Glomerular visceral epithelial cell (primary cell): ENCODE measurements at regions not wholly inside any gene's neighbourhood (a gene's known extent, or its start where the extent isn't known, plus 50 kb on each side); places are given as distances from the start of the nearest gene placed in this dataset.
A peak's percentile ranks its signal among the peaks of the same experiment; 100 is the strongest.
"Not testable (repeated sequence)": the region's sequence is repeated elsewhere in the genome, so short reads cannot be mapped to it uniquely, and the experiment has no call there.

Experiments
- DNase-seq: peaks from one replicate; pipeline ENCODE4 v3.0.0-alpha.2; 2016; ENCODE audit errors: extremely low spot score

DNA sequence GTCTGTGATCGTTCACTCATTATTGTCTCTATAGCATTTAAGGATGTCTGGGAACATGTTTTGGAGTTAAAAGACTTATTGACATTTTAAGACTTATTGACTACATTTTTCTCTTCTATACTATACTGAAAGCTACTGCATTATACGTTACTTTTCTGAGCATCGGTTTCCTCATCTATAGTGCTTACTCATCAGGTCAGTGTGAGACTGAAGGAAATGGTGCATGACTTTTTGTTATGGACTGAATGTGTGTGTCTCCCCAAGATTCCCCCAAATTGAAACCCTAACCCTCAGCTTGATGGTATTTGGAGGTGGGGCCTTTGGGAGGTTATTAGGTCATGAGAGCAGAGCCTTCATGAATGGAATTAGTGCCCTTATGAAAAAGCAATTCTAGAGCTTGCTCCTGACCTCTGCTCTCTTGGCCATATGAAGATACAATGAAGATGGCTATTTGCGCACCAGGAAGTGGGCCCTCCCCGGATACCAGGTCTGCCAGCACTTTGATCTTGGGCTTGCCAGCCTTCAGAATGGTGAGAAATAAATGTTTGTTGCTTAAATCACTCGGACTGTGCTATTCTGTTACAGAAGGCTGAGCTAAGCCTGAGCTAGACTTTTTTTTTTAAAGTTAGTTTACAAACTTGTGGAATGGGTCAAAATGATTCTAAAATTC is 243.7 kb upstream of the RREB1 start:
- DNase-seq = no peak

DNA sequence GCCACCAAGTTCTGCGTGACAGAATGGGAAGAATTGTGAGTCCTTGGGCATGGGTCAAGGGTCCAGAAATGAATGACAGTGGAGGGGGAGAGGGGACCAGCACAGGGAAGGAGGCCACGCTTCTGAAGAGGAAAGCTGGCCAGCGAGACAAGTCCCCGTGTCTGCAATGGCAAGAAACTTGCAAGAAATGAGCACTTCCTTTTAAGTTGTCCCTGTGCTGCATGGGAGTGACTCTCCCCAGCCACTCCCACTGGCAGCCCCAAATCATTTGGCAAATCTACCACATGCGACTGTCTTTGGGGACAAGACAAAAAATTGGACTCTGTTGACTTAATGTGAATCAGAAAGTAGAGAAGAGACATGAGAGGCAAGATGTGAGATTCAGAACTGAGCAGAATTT is 242.2 kb upstream of the RREB1 start:
- no peak for DNase-seq

DNA sequence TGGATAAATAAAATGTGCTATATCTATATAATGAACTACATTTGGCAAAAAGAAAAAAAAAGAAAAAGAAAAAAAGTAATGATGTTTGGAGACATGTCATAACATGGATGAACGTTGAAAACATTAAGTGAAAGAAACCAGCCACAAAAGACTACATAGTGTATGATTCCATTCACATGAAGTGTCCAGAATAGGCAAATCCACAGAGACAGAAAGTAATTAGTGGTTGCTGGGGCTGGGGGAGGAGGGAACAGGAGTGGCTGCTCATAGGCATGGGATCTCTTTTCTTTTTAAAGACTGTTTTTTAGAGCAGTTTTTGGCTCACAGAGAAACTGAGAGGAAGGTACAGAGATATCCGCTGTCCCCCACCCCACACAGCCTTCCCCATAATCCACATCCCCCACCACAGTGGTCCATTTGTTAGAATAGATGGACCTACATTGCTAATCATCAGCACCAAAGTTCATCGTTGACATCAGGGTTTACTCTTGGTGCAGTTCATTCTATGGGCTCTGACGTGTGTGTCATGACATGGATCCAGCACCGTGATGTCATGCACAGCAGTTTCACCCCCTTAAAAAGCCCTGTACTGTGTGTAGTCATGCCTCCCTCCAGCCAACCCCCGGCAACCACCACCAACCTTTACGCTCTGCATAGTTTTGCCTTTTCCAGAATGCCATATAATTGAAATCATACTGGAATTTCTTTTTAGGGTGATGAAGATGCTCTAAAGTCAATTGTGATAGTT is 240.9 kb upstream of the RREB1 start:
- no peak for DNase-seq

DNA sequence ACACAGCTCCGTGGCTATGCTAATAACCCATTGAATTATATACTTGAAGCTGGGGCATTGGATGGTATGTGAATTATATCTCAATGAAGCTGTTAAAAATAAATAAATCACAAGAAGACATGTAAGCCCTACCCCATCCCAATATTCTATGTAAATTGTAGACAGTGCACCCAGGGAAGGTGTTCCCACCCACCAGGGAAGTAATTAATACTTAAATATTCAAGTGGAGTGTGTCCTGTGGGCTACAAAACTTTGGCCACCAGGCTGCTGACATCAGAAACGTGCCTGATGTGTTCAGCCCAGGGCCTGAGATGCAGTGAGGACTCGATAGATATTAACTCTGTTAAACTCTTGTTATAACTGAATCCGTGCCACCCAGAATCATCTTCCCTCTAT is 240.4 kb upstream of the RREB1 start:
- no peak for DNase-seq

DNA sequence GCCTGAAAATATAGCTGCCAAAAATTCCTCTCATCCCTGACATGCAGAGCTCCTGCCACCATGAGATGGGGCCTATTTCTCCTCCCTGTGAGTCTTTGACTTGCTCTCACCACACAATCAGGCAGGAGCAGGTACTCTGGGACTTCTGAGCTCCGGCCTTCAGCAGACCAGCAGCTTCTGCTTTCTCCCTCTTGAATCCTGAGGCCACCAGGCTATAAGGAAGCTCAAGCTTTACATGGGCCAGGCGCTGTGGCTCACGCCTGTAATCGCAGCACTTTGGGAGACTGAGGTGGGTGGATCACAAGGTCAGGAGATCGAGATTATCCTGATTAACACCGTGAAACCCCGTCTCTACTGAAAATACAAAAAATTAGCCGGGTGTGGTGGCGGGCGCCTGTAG is 238.7 kb upstream of the RREB1 start:
- no peak for DNase-seq

DNA sequence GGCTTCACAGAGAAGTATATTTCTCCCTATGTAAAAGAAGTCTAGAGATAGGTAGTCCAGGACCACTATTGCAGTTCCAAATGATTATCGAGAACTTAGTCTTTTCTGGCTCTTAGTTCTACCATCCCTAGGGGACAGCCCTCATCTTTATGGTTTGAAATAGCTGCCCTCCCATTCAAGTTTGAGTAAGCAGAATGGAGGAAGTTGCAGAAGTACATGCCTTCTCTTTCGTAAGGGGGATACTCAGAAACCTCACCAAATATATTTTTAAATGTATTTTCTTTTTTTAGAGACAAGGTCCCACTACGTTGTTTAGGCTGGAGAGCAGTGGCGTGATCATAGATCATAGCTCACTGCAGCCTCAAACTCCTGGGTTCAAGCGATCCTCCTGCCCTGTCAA is 236.8 kb upstream of the RREB1 start:
- no peak for DNase-seq

DNA sequence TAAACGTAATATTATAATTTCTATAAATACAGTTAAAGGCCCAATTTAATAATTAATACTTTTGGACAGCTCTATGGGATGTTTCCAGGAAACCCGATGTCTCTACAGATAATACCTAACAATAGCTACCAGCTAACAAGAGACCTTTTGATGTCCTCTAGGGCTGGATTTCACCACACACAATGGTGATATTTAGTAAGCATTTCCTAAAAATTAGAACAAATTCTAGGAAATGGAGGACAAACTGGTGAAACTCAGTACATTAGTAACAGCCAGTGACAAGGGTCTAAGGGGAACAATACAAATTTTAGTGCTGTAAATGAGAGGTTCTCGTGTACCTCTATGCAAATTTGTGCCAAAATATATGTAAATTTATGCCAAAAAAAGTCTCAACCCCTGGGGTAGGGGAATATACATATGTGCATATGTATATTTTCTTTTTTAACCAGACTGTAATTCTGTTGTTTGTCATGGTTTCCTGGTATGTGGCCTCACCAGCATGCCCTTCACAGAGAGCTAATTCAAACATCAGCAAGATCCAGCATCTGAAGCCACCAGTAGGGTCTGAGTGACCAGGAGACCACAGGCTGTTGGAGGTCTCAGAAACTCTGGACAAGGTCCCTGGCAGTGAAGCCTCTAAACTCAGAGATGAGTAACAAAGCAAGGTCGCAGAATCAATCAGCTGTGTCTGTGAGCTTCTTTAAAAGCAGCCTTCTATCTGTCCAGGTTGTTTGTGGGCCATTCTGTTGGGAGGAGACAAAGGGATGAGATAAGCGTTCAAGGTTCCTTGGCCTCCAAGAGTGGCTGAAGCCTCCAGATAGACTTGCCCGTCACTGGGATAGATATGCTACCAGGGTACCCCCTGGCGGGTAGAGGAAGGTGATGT is 235.1 kb upstream of the RREB1 start:
- no peak for DNase-seq

DNA sequence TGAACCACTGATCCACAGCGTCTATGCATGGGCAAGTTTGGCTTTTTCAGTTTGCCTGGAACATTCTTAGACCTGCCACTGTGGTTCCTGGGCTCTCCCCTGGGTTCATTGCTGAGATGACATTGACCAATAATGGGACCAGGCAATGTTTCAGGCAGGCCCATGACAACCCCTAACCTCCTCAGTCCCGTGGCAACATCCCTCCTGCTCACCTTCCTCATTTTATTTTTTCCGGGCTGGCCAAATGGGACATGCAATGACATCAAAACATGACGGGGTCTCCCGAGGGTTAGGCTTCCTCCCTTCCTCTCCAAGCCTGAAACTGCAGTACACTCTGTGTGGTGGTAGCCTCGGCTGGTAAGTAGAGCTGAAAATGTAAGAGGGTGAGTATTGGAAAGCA is 234.0 kb upstream of the RREB1 start:
- no peak for DNase-seq

DNA sequence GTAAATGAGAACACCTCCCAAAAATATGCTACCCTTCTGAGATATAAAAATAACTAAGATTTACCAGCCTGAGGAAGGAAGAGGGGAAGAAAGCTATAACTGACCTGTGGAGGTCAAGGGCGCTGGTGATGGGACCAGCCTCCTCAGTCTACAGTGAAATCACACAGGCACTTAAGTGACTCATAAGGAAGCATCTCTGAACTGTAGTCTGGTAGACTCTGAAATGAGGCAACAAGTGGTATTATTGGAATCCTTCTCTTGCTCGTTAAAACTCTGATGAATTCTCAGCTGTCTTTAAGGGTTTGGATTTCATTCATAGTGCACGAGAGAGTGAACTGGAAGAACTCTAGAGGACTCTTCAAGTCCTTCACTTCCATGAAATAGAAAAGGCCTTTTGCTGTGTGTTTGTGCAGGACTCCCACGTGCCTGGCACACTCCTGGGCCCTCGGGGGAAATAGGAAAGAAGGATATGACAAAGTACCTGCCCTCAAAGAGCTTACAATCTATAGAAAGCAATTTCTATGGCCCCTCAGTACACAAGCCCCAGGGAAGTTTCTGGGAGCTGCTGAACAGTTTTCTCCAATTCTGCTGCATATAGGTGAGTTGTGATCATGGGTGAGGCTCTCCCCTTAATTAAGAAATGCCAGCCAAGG is 231.8 kb upstream of the RREB1 start:
- peak; percentile 30 for DNase-seq

DNA sequence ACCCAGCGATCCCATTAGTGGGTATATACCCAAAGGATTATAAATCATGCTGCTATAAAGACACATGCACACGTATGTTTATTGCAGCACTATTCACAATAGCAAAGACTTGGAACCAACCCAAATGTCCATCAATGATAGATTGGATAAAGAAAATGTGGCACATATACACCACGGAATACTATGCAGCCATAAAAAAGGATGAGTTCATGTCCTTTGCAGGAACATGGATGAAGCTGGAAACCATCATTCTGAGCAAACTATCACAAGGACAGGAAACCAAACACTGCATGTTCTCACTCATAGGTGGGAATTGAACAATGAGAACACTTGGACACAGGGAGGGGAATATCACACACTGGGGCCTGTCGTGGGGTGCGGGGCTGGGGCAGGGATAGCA is 230.0 kb upstream of the RREB1 start:
- DNase-seq = not testable (repeated sequence)

DNA sequence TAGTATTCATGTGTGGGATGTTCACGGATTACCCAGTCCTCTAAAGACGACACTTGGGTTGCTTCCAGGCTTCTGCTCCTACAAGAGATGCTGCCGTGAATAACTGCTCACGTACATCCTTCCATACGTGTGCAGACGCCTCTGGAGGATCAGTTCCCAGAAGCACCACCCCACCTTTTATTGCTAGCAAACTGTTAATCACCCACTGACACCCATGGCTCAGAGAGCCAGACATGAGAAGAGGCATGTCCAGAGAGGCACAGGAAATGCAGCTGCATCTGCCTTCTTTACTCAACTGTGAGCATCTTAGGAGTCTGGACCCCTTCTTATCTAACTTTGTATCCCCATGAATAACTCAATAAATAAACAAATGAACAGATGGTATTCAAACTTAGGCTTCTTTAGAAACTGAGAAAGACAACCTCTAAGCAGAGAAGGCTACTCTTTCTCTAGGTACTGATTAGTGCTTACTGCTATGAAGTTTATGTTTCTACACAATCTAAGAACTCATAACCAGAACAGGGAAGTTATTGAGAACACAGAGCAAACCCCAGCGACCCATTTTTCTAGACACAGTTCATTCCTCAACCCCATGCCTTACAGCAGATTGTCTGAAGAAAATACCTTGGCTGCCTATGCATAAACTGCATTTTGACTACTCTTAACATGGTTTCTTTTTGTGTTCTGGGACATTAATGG is 228.7 kb upstream of the RREB1 start:
- DNase-seq = no peak

DNA sequence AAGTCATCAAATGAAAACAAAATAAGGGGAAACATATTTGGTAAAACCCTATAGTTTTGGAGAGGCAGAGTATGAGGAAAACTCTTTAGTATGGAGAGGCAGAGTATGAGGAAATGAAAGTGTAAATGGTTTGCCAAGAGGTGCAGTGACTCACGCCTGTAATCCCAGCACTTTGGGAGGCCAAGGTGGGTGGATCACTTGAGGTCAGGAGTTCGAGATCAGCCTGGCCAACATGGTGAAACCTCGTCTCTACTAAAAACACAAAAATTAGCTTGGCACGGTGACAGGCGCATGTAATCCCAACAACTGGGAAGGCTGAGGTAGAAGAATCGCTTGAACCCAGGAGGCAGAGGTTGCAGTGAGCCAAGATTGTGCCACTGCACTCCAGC is 228.2 kb upstream of the RREB1 start:
- DNase-seq = not testable (repeated sequence)

DNA sequence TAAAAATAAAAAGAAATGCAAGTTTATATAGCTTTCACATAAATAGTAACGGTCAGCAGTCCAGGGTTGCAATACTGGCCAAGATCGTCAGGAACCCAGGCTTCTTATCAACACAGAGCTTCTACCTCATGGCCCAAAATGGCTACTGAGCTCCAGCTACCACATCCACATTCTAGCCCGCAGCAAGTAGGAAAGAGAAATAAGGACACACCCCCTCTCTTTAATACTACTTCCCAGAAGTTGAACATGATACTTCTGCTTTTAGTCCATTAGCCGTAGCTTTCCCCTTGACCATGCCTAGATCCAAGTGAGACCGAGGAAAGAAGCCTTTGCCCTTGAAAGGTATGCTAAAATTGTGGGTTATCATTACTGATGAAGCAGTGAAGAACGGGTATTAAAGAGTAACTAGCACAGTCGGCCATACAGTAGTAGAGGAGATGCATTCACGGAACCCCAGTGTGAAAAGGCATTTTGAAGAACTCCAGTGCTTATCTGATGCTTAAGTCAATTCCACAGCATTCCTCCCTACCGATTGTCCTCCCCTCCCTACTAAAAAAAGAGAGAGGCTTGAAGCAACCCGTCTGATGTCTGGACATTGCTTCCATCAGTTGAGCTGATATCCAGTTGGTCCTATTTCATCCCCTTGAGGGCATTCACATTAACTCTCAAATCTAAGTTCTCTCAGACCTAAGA is 226.9 kb upstream of the RREB1 start:
- DNase-seq = no peak

DNA sequence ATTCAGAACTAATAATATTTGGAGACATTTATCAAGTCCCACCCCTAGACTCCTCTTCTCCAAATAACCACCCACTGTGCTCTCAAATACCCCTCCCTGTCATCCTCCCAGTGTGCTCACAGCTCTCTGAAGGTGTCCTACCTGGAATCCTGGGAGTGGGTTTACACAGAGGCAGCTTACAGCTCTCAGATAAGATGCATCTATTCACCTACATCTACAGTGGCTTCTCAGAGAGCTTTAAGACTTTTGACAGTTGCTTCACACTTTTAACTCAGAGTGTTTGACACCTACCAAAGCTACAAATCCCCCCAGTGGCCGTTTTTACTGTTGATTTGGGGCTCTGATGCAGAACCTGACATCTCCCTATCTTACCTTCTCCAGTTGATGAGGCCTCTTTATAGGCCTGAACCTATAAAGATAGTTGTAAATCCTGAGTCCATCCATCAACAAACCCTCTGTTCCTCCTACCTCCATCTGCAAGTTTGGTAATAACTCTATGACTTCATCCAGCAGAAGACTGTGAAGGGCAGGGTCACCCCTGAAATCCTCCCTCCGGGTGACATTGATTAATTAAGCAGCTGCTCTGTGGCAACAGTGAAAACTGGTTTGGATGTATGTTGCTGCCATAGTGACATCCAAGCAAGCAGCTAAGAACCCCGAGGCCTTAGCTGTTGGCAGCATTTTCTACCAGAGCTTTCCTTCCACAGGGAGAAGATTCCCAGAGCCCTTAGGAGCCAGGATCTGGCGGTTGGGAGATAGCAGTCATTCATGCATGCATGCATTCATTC is 226.1 kb upstream of the RREB1 start:
- DNase-seq = no peak

DNA sequence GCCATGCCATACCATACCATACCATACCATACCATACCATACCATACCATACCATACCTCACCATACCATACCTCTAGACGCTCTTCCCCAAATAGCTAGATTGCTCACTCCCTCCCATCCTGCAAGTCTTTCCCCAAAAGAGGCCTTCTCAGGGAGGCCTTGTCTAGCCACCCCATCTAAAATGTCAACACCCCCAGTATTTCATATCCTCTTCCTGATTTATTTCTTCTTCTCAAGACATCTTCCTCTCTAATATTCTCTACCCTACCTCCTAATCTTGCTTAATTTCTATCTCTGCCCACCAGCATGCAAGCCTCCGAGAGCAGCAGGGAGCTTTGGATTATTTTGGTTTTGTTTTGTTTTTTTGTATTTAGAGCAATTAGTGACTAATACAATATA is 225.2 kb upstream of the RREB1 start:
- DNase-seq = no peak

DNA sequence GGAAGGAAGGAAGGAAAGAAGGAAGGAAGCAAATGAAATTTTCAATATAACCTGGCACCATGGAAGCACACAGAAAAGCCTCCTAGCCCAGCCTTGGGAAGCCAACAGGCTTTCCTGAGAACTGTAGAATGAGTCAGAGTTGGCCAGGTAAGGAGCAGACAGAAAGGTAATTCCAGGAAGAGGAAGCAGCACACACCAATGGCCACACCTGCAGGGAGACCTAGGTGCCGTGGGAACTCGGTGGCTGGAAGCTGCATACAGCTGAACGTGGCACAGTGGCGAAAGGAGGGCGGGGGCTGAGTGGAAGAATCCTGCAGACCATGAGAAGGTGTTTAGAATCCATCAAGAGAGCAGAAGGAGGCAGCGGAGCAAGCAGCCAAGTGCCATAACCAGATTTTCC is 224.8 kb upstream of the RREB1 start:
- no peak for DNase-seq

DNA sequence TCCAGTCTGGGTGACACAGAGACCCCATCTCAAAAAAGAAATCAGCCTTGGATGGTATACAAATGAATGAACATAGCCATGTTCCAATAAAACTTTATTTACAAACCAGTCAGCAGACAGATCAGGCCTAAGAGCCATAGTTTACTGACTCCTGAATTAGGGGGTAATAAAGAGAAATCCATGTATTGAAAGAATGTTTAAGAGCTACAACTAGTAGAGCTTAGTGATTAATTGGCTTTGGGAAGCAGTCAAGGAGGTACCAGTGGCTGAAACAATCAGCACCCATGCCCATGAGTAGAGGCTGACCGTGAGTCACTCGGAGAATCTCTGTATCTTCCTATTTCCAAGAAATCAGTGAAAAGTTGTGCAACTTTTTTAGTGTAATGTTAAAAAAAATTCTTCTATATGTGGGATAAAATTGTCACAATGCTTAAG is 223.6 kb upstream of the RREB1 start:
- no peak for DNase-seq

DNA sequence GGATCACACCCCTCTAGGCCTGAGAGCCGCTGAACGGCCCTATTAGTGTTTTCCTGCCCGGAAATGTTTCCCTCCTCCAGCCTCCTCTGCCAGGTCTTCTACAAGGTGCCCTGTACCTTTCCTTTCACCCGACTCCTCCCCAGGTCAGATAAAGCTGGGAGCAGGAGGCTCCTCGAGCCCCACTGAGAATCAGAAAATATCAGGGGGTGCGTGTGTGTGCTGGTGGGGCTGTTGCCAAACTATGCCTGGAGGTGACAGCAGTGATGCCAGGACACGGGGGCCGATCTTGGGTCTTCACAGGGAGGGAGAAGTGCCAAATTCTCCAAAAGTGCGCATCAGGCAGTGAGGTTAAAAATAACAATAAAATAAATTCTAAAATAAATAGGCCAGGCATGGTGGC is 222.8 kb upstream of the RREB1 start:
- DNase-seq = no peak

DNA sequence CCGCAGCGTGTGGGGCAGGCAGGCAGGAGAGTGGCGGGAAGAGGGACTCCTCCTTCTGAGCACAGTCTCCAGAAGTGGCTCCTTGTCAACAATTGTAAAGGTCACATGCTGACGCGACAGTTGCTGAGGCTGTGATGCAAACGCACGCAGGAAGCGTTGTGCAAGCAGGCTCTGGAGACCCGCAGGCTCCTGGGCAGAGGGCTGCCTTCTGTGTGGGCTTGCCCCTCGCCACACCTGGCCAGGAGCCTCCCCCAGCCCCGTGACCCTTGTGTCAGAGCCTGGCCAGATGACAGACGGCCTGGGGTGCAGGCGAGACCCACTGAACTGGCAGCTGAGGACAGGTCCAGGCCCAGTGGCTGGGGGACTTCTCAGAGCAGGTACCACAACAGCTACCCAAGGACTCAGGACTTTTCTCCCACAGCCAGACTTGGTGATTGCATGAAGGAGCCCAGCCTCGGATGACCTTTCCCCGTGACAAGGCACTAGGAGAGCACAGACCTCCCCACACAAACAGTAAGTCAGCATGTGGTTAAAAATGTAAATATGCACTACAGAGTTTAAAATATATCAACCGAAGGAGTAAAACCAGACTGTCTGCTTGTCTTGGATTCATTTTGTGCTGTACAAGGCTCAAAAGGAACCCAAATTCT is 222.1 kb upstream of the RREB1 start:
- DNase-seq = no peak
